Trophoblast cell (in vitro differentiated cells and primary cell): ENCODE measurements at regions not wholly inside any gene's neighbourhood (a gene's known extent, or its start where the extent isn't known, plus 50 kb on each side); places are given as distances from the start of the nearest gene placed in this dataset.

Source experiments
- DNase-seq, 2 donors: peaks; one replicate each; pipeline ENCODE4 v3.0.0-alpha.2; 2016
- H2AFZ ChIP-seq: 2 replicates; pipeline ENCODE4 v1.6.1; 2013; ENCODE audit warnings: low read length, moderate library complexity, mild to moderate bottlenecking; ENCODE audit not compliant: insufficient read depth, poor library complexity
- H2AK5ac ChIP-seq: 2 replicates; pipeline ENCODE4 v1.6.1; 2013; ENCODE audit warnings: mild to moderate bottlenecking, low read length
- H2BK120ac ChIP-seq: 2 replicates; pipeline ENCODE4 v1.6.1; 2013; ENCODE audit warnings: low read length, mild to moderate bottlenecking, moderate library complexity; ENCODE audit not compliant: insufficient read depth, poor library complexity
- H2BK12ac ChIP-seq: 2 replicates; pipeline ENCODE4 v1.6.1; 2013; ENCODE audit warnings: mild to moderate bottlenecking, low read length, moderate library complexity
- H2BK5ac ChIP-seq: 2 replicates; pipeline ENCODE4 v1.6.1; 2013; ENCODE audit warnings: low read length, low read depth, moderate library complexity, mild to moderate bottlenecking; ENCODE audit not compliant: poor library complexity
- H3K14ac ChIP-seq: 2 replicates; pipeline ENCODE4 v1.6.1; 2013; ENCODE audit warnings: mild to moderate bottlenecking, low read length
- H3K18ac ChIP-seq: 2 replicates; pipeline ENCODE4 v1.6.1; 2013; ENCODE audit warnings: mild to moderate bottlenecking, low read length
- H3K23ac ChIP-seq: 2 replicates; pipeline ENCODE4 v1.6.1; 2013; ENCODE audit warnings: low read length
- H3K27ac ChIP-seq: 2 replicates; pipeline ENCODE4 v1.5.1; 2013; ENCODE audit warnings: low read depth, mild to moderate bottlenecking, inconsistent platforms, low read length, moderate library complexity
- H3K27me3 ChIP-seq: 2 replicates; pipeline ENCODE4 v1.6.1; 2013; ENCODE audit warnings: inconsistent platforms, mild to moderate bottlenecking, low read length, moderate library complexity; ENCODE audit not compliant: insufficient read depth
- H3K36me3 ChIP-seq, 2 experiments: 1 replicate in 1 of 2; 2 replicates in 1 of 2; pipeline ENCODE4 v1.6.1; 2013; ENCODE audit warnings: low read length in 2 of 2, mild to moderate bottlenecking in 2 of 2, moderate library complexity in 1 of 2; ENCODE audit not compliant: insufficient read depth in 2 of 2, control insufficient read depth in 1 of 2
- H3K4ac ChIP-seq: 2 replicates; pipeline ENCODE4 v1.6.1; 2013; ENCODE audit warnings: low read depth, mild to moderate bottlenecking, low read length, moderate library complexity
- H3K4me1 ChIP-seq, 2 experiments: 1 replicate in 1 of 2; 2 replicates in 1 of 2; pipeline ENCODE4 v1.6.1; 2013; ENCODE audit warnings: low read length in 2 of 2, mild to moderate bottlenecking in 2 of 2, moderate library complexity in 1 of 2; ENCODE audit not compliant: insufficient read depth in 2 of 2, control insufficient read depth in 1 of 2
- H3K4me2 ChIP-seq: 2 replicates; pipeline ENCODE4 v1.6.1; 2013; ENCODE audit warnings: inconsistent platforms, mild to moderate bottlenecking, low read length, moderate library complexity
- H3K4me3 ChIP-seq: 2 replicates; pipeline ENCODE4 v1.5.1; 2013; ENCODE audit warnings: mild to moderate bottlenecking, low read depth, low read length, inconsistent platforms
- H3K79me1 ChIP-seq: one replicate; pipeline ENCODE4 v1.6.1; 2013; ENCODE audit warnings: low read length
- H3K79me2 ChIP-seq: 2 replicates; pipeline ENCODE4 v1.6.1; 2013; ENCODE audit warnings: low read length, mild to moderate bottlenecking; ENCODE audit not compliant: control insufficient read depth, insufficient read depth, poor library complexity
- H3K9ac ChIP-seq: 2 replicates; pipeline ENCODE4 v1.6.1; 2013; ENCODE audit warnings: mild to moderate bottlenecking, low read length
- H3K9me3 ChIP-seq: 2 replicates; pipeline ENCODE4 v1.6.1; 2013; ENCODE audit warnings: low read depth, mild to moderate bottlenecking, control low read depth, inconsistent platforms, low read length; ENCODE audit not compliant: insufficient read depth
- H4K12ac ChIP-seq: 2 replicates; pipeline ENCODE4 v1.6.1; 2013; ENCODE audit warnings: low read depth, mild to moderate bottlenecking, low read length, moderate library complexity
- H4K8ac ChIP-seq: 2 replicates; pipeline ENCODE4 v1.6.1; 2013; ENCODE audit warnings: low read depth, mild to moderate bottlenecking, low read length, moderate library complexity
- H4K91ac ChIP-seq: one replicate; pipeline ENCODE4 v1.6.1; 2013; ENCODE audit warnings: low read depth, mild to moderate bottlenecking, low read length, moderate library complexity
- WGBS: extraction: QIAGEN DNeasy Blood & Tissue Kit; methylation state at CpG from one replicate; pipeline ENCODE4 v1.1.7; 2013; ENCODE audit warnings: missing lambda C conversion rate; ENCODE audit not compliant: insufficient read length, insufficient coverage; ENCODE audit errors: extremely low coverage; 5-methylcytosine and 5-hydroxymethylcytosine counted together

DNA sequence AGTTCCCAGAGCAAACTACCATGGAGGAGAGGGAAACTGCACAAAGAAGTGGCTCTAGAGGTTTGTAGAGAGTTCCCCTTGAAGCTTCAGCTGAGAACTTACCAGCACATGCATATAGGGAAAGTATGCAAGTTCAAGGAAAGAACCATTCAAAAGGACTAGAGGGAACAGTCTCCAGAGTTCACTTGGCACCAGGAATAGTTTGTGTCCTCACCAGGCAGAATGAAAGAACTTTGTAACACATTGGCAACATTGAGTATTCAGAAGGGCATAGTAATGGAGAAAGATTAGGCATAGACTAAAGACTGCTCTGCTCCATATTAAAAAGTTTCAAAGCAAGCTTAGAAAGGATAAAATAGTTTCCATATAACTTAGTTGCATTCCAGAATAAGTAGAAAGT lies 155.4 kb upstream of the TOM1L1 start:
- Histone ChIP-seq H3K18ac (no peak overlapping the region), H3K79me1 (no peaks in the 10 kb centered on the region), H3K9me3 (no peaks in the 10 kb centered on the region), H3K79me2 (no peaks in the 10 kb centered on the region), H3K9ac (no peak overlapping the region), H2AFZ (no peak overlapping the region), H3K4me3 (no peak overlapping the region), H3K27me3 (no peaks in the 10 kb centered on the region), H3K27ac (no peak overlapping the region), H4K91ac (no peak overlapping the region), H3K4me1 (peaks cover 0 to 2% of the 10 kb centered on the region in 2 experiments), H3K14ac (no peak overlapping the region), H4K8ac (no peak overlapping the region), H2BK120ac (no peak overlapping the region), H3K4ac (no peak overlapping the region), H3K23ac (no peak overlapping the region), H4K12ac (no peak overlapping the region), H3K36me3 (no peaks in the 10 kb centered on the region), H2BK12ac (no peak overlapping the region), H3K4me2 (no peak overlapping the region), H2AK5ac (no peak overlapping the region), H2BK5ac (no peak overlapping the region)
- DNase-seq = no peak

DNA sequence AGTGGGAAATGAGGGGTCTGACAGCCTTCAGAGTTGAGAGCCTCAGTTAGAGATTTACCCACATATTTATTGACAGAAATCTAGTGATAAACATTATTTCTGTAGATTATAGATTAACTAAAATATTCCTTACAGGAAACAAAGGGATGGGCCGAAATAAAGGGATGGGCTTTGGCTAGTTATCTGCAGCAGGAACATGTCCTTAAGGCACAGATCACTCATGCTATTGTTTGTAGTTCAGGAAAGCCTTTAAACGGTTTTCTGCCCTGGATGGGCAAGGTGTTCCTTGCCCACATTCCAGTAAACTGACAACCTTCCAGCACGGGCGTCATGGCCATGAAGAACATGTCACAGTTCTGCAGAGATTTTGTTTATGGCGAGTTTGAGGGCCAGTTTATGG lies 154.8 kb upstream of the TOM1L1 start:
- Histone ChIP-seq H3K4me3 (no peak overlapping the region), H4K8ac (no peak overlapping the region), H3K18ac (no peak overlapping the region), H2AK5ac (no peak overlapping the region), H2BK120ac (no peak overlapping the region), H3K9me3 (no peaks in the 10 kb centered on the region), H4K12ac (no peak overlapping the region), H3K4me2 (no peak overlapping the region), H3K14ac (no peak overlapping the region), H3K27ac (no peak overlapping the region), H3K79me2 (no peaks in the 10 kb centered on the region), H2BK5ac (no peak overlapping the region), H3K79me1 (no peaks in the 10 kb centered on the region), H3K9ac (no peak overlapping the region), H2BK12ac (no peak overlapping the region), H3K27me3 (no peaks in the 10 kb centered on the region), H3K36me3 (no peaks in the 10 kb centered on the region), H2AFZ (no peak overlapping the region), H3K4me1 (peaks cover 0 to 2% of the 10 kb centered on the region in 2 experiments), H4K91ac (no peak overlapping the region), H3K23ac (no peak overlapping the region), H3K4ac (no peak overlapping the region)
- no CpG with 5 or more reads among the region's 5 CpGs for WGBS
- DNase-seq = no peak

DNA sequence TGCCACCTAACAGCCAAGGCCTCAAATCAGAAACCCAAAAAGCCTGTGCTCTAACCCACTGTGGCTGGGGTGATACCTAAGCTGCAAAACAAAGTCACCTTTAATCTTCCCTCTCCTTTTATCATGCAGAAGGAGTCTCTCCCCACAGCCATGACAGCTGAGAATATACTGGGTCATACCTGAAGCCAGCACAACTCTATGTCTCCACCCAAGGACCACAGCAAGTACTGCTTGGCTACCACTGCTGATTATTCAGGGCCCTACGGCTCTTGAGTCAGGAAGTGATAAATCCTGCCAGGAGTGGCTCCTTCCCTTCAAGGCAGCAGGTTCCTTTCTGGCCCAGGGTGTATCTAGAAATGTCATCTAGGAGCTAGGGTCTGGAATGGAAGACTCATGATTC lies 151.5 kb upstream of the TOM1L1 start:
- H2BK120ac ChIP-seq = no peak overlapping the region
- no peaks in the 10 kb centered on the region for H3K27me3 ChIP-seq
- no peaks in the 10 kb centered on the region for H3K79me1 ChIP-seq
- H3K14ac ChIP-seq = no peak overlapping the region
- H3K9me3 ChIP-seq = no peaks in the 10 kb centered on the region
- no peak overlapping the region for H4K8ac ChIP-seq
- no peak overlapping the region for H3K9ac ChIP-seq
- peaks cover 0 to 2% of the 10 kb centered on the region in 2 experiments for H3K4me1 ChIP-seq
- H4K91ac ChIP-seq = no peak overlapping the region
- peak overlapping the region; percentile 59 for H4K12ac ChIP-seq
- no peak overlapping the region for H3K4ac ChIP-seq
- no peaks in the 10 kb centered on the region for H3K36me3 ChIP-seq
- no peak for DNase-seq
- no peak overlapping the region for H3K27ac ChIP-seq
- no peak overlapping the region for H3K4me3 ChIP-seq
- no peak overlapping the region for H3K23ac ChIP-seq
- WGBS = no CpG with 5 or more reads among the region's 1 CpG
- no peaks in the 10 kb centered on the region for H3K79me2 ChIP-seq
- H2AFZ ChIP-seq = no peak overlapping the region
- H2BK5ac ChIP-seq = no peak overlapping the region
- H3K4me2 ChIP-seq = no peak overlapping the region
- H2AK5ac ChIP-seq = no peak overlapping the region
- H2BK12ac ChIP-seq = no peak overlapping the region
- no peak overlapping the region for H3K18ac ChIP-seq

DNA sequence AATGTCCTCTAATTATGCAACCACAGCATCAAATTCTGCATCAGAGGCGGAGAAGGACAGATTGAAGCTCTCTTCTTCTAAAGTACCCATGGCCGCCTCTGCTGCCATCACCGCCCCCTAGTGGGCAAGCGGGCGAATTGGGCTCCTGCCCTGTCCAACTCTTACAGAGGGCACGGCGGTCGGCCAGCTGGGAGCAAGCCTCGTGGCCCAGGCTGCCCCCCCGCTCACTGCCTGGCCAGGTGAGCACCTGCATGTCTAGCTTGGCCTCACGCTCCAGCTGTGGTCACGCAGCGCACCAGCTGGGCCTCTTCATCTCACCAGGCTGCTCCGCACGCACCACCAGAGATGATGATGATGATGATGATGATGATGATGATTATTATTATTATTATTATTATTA lies 146.1 kb upstream of the TOM1L1 start:
- no peak overlapping the region for H3K18ac ChIP-seq
- no peak overlapping the region for H3K23ac ChIP-seq
- no CpG with 5 or more reads among the region's 15 CpGs for WGBS
- DNase-seq = no peak
- peaks cover 0 to under 1% of the 10 kb centered on the region in 2 experiments for H3K4me1 ChIP-seq
- no peak overlapping the region for H2BK12ac ChIP-seq
- H4K91ac ChIP-seq = no peak overlapping the region
- no peak overlapping the region for H2AK5ac ChIP-seq
- no peak overlapping the region for H3K27ac ChIP-seq
- H3K36me3 ChIP-seq = no peaks in the 10 kb centered on the region
- H3K79me1 ChIP-seq = no peaks in the 10 kb centered on the region
- H3K4me2 ChIP-seq = no peak overlapping the region
- H4K12ac ChIP-seq = no peak overlapping the region
- no peak overlapping the region for H2AFZ ChIP-seq
- H3K9me3 ChIP-seq = no peaks in the 10 kb centered on the region
- H3K79me2 ChIP-seq = no peaks in the 10 kb centered on the region
- H2BK5ac ChIP-seq = no peak overlapping the region
- no peak overlapping the region for H3K14ac ChIP-seq
- no peak overlapping the region for H3K9ac ChIP-seq
- no peaks in the 10 kb centered on the region for H3K27me3 ChIP-seq
- H4K8ac ChIP-seq = no peak overlapping the region
- H2BK120ac ChIP-seq = no peak overlapping the region
- no peak overlapping the region for H3K4ac ChIP-seq
- H3K4me3 ChIP-seq = no peak overlapping the region
